ENCODE measurements at regions not wholly inside any gene's neighbourhood (a gene's known extent, or its start where the extent isn't known, plus 50 kb on each side); places are given as distances from the start of the nearest gene placed in this dataset.
"Not testable (repeated sequence)": the region's sequence is repeated elsewhere in the genome, so short reads cannot be mapped to it uniquely, and the experiment has no call there.

DNA sequence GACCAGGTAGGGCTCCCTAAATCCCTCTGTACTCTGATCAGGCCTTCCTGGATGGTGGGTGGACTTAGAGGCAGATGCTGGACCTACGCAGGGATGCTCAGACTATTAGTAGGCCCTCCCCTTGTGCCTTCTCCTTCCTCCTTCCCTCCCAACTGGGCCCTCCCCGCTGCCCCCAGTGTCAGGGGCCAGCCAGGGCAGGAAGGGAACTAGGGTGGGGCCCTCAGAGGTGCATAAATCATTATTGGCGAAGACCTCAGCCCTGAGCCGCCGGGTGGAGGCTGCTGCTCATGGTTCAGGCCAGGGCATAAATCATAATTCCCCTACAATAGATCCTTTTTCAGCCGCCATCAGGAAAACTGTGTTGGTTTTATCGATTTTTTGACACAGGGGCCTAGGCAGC, 81.4 kb downstream of the MRM1 start:
- Histone ChIP-seq H3K9me3 (replicated peaks) (no peaks in the 10 kb centered on the region), H3K4me3 (no peak overlapping the region), H3K27me3 (replicated peaks) (0 out of 2 replicates have a peak, but pooled peaks cover 2% of the 10 kb centered on the region), H3K4me1 (replicated peaks) (no peaks in the 10 kb centered on the region), H3K36me3 (no peaks in the 10 kb centered on the region), H3K27ac (no peak overlapping the region)
- no peak for DNase-seq (ENCODE audit: low read depth in 1 of 2, low spot score in 2 of 2)

DNA sequence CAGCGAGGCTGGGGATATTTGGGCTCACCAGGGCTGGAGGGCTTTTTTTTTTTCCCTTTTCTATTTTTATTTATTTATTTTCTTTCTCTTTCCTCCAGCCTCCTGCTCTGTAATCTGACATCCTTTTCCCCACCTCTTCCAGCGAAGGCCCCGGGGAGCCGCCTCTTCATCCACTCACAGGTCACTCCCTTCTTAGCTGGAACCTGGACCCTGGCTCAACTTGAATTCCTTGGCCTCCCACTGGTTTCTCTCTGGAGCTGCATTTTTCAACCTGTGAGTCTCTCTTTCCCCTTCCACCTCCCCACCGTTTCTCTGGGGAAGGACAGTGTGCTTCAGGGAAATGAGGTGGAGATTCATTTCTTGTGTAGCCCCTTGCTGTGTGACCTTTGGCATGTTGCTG, 82.0 kb downstream of the MRM1 start:
- H3K27ac ChIP-seq: no peak overlapping the region
- 0 out of 2 replicates have a peak, but pooled peaks cover 2% of the 10 kb centered on the region for H3K27me3 ChIP-seq (replicated peaks)
- no peaks in the 10 kb centered on the region for H3K4me1 ChIP-seq (replicated peaks)
- H3K4me3 ChIP-seq: no peak overlapping the region
- no peak for DNase-seq (ENCODE audit: low read depth in 1 of 2, low spot score in 2 of 2)
- H3K9me3 ChIP-seq (replicated peaks): no peaks in the 10 kb centered on the region
- no peaks in the 10 kb centered on the region for H3K36me3 ChIP-seq

DNA sequence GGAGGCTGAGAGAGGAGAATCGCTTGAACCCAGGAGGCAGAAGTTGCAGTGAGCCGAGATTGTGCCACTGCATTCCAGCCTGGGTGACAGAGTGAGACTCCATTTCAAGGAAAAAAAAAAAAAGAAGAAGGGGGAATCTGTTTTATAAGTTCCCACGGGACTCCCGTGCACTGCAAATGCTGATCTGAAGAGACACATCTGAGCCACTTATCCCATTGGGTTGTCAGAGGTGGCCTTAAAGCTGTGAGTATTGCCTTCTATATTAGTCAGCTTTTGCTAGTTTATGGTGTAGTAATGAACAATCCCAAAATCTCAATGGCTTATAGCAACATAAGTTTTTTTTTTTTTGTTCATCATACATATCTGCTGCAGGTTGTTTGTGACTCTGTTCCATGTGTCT, 82.8 kb downstream of the MRM1 start:
- H3K4me1 ChIP-seq (replicated peaks): no peaks in the 10 kb centered on the region
- H3K27ac ChIP-seq: no peak overlapping the region
- no peak for DNase-seq (ENCODE audit: low read depth in 1 of 2, low spot score in 2 of 2)
- no peaks in the 10 kb centered on the region for H3K36me3 ChIP-seq
- H3K9me3 ChIP-seq (replicated peaks): no peaks in the 10 kb centered on the region
- no peak overlapping the region for H3K4me3 ChIP-seq
- 0 out of 2 replicates have a peak, but pooled peaks cover 2% of the 10 kb centered on the region for H3K27me3 ChIP-seq (replicated peaks)

DNA sequence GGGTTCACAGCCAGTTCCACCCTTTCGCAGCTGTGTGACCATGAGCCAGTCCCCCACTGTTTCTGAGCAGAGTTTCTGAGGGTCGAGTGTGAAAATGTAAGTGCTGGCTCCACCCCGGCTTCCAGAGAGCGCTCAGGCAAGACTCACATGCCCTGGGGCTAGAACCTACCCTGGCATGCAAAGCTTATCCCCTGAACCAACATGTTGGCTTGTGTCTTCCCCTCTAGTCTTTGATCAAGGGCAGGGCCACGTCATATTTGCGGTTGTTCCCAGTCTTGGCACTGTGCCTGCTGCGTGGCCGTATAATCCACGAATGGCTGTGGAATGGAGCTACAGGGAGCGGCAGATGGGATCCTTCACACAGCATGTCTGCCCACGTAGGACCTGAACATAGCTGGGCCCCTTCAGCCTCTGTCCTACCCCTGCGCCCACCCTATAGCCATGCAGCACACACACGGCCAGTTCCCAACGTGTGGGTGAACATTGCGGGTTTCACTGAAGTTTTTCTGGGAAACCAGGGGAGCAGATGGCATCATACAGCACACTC, 84.8 kb downstream of the MRM1 start:
- Histone ChIP-seq H3K36me3 (no peaks in the 10 kb centered on the region), H3K9me3 (replicated peaks) (no peaks in the 10 kb centered on the region), H3K27me3 (replicated peaks) (peaks cover 5% of the 10 kb centered on the region; the same call in 1 of the 2 replicates), H3K4me3 (no peak overlapping the region), H3K27ac (no peak overlapping the region), H3K4me1 (replicated peaks) (no peaks in the 10 kb centered on the region)
- no peak for DNase-seq (ENCODE audit: low read depth in 1 of 2, low spot score in 2 of 2)

DNA sequence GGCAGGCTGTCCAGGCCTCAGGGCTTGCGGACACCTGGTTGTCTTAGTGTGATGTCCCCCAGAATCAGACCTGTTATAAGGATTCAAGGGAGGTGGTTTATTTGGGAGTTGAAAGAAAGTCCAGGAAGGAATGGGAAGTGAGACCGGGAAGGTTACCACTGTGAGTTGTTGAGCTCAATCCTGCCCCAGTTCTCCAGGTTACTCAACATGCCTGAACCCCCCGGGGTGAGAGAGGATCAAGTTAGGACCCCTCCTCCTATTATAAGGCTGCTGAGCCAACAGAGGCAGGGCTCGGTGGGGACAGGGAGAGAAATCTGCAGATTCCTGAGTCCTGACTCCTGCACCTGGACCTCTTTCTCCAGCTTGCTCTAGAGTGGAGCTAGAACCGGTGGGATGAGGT, 86.4 kb downstream of the MRM1 start:
- H3K27ac ChIP-seq: no peak overlapping the region
- no peak for DNase-seq (ENCODE audit: low read depth in 1 of 2, low spot score in 2 of 2)
- H3K4me3 ChIP-seq: no peak overlapping the region
- no peaks in the 10 kb centered on the region for H3K4me1 ChIP-seq (replicated peaks)
- H3K36me3 ChIP-seq: no peaks in the 10 kb centered on the region
- H3K9me3 ChIP-seq (replicated peaks): no peaks in the 10 kb centered on the region
- H3K27me3 ChIP-seq (replicated peaks): peaks cover 7% of the 10 kb centered on the region

DNA sequence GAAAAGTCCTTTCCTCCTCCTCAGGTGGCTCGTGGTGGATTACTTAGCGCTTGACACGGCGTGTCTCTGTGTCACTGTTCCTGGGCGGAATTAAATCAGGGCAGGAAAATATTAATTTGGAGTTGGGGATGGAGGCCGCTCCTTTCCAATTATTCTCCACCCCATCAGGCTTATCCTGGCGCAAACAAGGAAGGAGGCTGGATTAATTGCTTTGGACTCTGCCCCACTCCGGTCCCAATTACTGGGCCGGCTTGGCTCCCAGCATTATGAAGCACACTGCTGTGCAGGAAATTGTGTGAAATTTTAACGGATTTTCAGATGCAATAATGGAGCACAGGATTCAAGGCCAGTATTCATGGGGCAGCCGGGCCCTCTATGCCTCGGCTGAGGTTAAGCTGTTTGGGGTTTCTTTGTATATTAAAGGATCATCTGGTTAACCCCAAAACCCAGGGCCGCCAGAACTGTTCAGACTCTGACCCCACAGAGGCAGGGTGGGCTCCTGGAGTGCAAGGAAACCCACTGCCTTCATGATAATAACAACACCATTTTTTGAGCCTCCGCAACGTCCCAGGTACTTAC, 87.8 kb downstream of the MRM1 start:
- DNase-seq (ENCODE audit: low read depth in 1 of 2, low spot score in 2 of 2): no peak
- Histone ChIP-seq H3K4me1 (replicated peaks) (no peaks in the 10 kb centered on the region), H3K27ac (no peak overlapping the region), H3K9me3 (replicated peaks) (no peaks in the 10 kb centered on the region), H3K4me3 (no peak overlapping the region), H3K36me3 (no peaks in the 10 kb centered on the region), H3K27me3 (replicated peaks) (peaks cover 9% of the 10 kb centered on the region)

DNA sequence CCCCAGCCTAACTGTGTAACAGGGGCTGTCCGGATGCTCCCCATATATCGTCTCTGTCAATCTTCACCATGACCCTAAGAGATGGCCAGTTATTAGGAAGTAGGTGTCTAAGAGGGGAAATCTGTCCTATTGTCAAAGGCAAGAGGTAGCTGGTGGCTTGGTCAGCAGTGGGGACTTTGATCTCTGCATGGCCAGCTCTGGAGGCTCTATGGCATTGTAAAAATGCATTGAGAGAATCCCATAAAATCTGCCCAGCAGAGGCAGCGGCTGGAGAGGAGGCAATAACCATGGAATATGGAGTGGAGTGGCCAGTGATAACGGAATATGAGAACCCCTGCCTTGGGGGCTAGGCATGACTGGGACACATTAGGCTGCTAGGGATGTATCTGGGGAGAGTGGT, 88.8 kb downstream of the MRM1 start:
- Histone ChIP-seq H3K9me3 (replicated peaks) (no peaks in the 10 kb centered on the region), H3K27ac (no peak overlapping the region), H3K36me3 (no peaks in the 10 kb centered on the region), H3K27me3 (replicated peaks) (peaks cover 9% of the 10 kb centered on the region), H3K4me1 (replicated peaks) (no peaks in the 10 kb centered on the region), H3K4me3 (no peak overlapping the region)
- no peak for DNase-seq (ENCODE audit: low read depth in 1 of 2, low spot score in 2 of 2)

DNA sequence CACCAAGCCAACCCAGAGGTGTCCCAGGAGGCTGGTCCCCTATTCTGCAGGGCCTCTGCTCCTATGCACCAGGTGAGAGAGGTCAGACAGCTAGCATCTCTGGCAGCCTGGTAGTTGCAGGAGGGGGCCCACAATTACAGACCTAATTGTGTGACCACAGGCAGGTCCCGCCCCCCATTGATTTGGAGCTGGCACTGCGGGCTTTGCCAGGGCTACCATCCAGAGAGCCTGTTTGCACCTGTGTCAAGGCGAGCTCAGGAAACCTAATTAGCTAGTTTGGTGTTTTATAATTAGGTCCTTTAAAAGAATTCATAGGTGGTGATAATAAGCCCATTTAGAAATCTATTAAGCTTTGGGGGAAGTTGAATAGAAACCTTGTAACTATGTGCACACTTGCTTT, 90.2 kb downstream of the MRM1 start:
- H3K27me3 ChIP-seq (replicated peaks): peaks cover 7% of the 10 kb centered on the region
- no peaks in the 10 kb centered on the region for H3K36me3 ChIP-seq
- H3K4me3 ChIP-seq: no peak overlapping the region
- H3K9me3 ChIP-seq (replicated peaks): no peaks in the 10 kb centered on the region
- no peak overlapping the region for H3K27ac ChIP-seq
- H3K4me1 ChIP-seq (replicated peaks): no peaks in the 10 kb centered on the region
- no peak for DNase-seq (ENCODE audit: low read depth in 1 of 2, low spot score in 2 of 2)

DNA sequence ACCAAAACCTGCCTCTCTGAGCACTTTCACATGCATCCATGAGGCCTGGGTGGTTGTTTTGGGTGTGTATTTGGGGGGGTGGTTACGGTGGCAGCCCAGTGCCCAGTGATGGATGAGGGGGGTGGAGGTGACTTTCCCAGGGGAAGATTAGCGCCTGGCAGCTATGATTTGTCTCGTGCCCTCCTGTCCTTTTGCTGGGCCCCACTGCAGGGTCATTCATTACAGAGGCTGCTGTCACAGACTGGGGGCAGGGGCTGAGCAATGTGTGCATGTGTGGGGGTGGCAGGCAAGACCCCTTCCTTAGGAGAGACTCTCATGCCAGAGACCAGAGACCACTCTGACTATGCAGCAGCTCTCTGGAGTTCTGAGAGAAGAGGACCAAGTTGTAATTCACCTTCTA, 93.7 kb downstream of the MRM1 start:
- H3K4me3 ChIP-seq: no peak overlapping the region
- H3K27me3 ChIP-seq (replicated peaks): peaks cover 4% of the 10 kb centered on the region; the same call in 1 of the 2 replicates
- H3K9me3 ChIP-seq (replicated peaks): no peaks in the 10 kb centered on the region
- H3K36me3 ChIP-seq: no peaks in the 10 kb centered on the region
- H3K4me1 ChIP-seq (replicated peaks): no peaks in the 10 kb centered on the region
- no peak overlapping the region for H3K27ac ChIP-seq
- DNase-seq (ENCODE audit: low read depth in 1 of 2, low spot score in 2 of 2): no peak

DNA sequence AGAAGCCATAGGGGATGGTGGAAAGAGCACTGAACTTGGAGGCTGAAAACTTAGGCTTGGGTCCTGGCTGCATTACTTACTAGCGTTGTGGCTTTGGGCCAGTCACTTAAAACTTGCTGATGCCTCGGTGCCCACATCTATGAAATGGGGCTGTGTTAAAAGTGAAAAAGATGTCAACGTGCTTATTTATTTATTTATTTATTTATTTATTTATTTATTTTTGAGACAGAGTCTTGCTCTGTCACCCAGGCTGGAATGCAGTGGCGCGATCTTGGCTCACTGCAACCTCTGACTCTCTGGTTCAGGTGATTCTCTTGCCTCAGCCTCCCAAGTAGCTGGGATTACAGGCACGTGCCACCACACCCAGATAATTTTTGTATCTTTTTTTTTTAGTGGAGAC, 94.3 kb downstream of the MRM1 start:
- H3K4me1 ChIP-seq (replicated peaks); H3K27me3 ChIP-seq (replicated peaks); H3K4me3 ChIP-seq; DNase-seq (ENCODE audit: low read depth in 1 of 2, low spot score in 2 of 2); H3K27ac ChIP-seq; H3K36me3 ChIP-seq; H3K9me3 ChIP-seq (replicated peaks): not testable (repeated sequence)

DNA sequence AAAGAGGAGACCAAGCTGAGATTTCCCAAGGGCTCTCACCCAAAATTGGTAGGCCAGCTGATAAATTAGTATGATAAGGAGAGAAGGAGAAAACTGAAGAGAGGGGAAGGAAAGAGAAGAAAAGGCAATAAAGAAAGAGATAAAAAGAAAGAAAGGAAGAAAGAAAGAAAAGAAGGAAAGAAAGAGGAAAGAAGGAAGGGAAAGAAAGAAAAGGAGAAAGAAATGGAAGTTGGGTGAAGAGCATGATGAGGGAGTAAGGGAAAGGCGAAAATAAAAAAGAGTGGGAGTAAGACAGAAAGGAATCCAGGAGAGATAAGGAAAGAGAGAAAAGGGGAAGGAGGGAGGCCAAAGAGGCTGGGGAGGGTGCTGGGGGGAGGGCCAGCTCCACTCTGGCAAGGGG, 95.4 kb downstream of the MRM1 start:
- Histone ChIP-seq H3K36me3 (no peaks in the 10 kb centered on the region), H3K27ac (no peak overlapping the region), H3K4me3 (no peak overlapping the region), H3K9me3 (replicated peaks) (no peaks in the 10 kb centered on the region), H3K27me3 (replicated peaks) (peaks cover 4% of the 10 kb centered on the region; the same call in 1 of the 2 replicates), H3K4me1 (replicated peaks) (no peaks in the 10 kb centered on the region)
- no peak for DNase-seq (ENCODE audit: low read depth in 1 of 2, low spot score in 2 of 2)

DNA sequence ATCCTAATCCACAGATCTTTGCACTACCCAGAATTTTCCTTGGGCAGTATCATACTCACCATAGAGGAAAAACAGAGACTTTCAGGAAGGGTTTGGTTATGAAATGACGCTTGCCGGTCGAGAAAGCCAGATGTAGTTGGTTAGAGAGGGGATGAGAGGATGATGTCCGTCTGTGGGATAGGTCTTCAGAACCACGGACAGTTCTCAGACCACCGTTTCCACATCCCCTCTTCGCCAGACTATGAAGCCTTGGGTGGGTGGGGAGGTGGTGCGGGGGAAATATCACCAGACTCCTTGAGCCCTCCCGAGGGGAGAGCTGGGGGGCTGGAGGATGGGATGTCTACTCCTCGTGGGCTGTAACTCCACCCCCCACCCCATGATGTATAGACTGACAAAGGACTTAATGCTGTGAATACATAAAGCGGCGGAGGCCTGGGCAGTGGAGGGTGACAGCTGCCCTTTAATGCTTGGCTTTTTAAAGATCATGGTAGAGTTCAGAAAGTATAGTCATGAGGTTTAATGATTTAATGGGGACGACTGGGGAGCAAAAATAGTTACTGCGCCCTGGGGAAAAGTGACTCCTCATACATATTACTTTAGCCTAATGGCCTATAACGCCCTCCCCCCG, 96.6 kb downstream of the MRM1 start:
- H3K27ac ChIP-seq: no peak overlapping the region
- H3K9me3 ChIP-seq (replicated peaks): no peaks in the 10 kb centered on the region
- no peak for DNase-seq (ENCODE audit: low read depth in 1 of 2, low spot score in 2 of 2)
- no peaks in the 10 kb centered on the region for H3K36me3 ChIP-seq
- H3K27me3 ChIP-seq (replicated peaks): no peaks in the 10 kb centered on the region
- H3K4me3 ChIP-seq: no peak overlapping the region
- H3K4me1 ChIP-seq (replicated peaks): no peaks in the 10 kb centered on the region

DNA sequence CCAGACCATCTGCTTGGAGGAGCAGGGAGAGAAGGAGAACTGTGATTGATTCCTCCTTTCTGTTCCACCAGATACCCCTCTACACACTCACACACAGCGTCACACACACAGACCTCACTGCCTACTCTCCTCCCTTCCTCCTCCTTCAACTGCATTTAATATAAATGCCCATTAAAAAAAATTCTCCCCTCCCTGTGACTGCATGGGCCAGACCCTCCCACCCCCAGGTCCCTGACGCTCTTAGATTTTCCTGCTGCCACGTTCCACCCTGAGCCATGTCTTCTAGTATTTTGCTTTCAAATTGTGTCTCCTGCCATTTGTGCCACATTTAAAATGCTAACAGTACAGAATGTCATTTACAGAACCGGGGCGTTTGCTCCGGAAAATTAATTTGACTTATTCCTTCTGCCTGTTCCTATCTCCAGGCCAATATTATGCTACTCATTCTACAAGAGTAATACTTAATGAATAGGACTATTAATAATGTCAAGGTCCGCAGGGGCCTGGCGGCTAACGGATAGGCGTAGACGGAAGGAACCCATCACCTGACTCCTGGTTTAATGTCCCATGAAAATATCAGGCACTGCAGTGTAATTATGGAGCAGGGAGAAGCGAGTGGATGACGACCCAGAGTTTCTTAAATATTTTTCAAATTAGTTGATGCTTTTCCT, 100.2 kb downstream of the MRM1 start:
- DNase-seq (ENCODE audit: low read depth in 1 of 2, low spot score in 2 of 2): no peak
- no peaks in the 10 kb centered on the region for H3K4me1 ChIP-seq (replicated peaks)
- H3K9me3 ChIP-seq (replicated peaks): no peaks in the 10 kb centered on the region
- H3K27ac ChIP-seq: no peak overlapping the region
- no peaks in the 10 kb centered on the region for H3K36me3 ChIP-seq
- no peaks in the 10 kb centered on the region; the same call in 1 of the 2 replicates for H3K27me3 ChIP-seq (replicated peaks)
- no peak overlapping the region for H3K4me3 ChIP-seq

DNA sequence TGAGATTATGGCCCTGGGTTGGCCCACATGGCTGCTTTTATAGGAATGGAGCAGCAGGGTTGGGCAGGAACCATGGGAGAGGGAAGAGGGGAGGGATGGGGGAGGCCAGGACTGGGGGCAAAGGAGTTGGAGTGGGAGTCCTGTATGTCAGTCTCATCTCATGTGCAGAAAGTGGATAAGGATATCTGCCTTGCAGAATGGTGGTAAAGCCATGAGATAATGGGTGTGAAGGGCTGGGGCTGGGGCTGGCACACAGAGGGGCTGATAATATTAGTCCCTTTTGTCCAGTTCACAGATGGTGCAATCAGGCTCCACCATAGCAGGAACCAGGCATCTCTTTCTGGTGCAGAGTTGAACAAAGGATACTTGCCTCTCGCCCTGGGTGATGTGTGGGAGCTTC, 101.3 kb downstream of the MRM1 start:
- H3K4me3 ChIP-seq: no peak overlapping the region
- no peaks in the 10 kb centered on the region for H3K9me3 ChIP-seq (replicated peaks)
- no peaks in the 10 kb centered on the region for H3K36me3 ChIP-seq
- no peak for DNase-seq (ENCODE audit: low read depth in 1 of 2, low spot score in 2 of 2)
- H3K27me3 ChIP-seq (replicated peaks): no peaks in the 10 kb centered on the region; the same call in 1 of the 2 replicates
- H3K4me1 ChIP-seq (replicated peaks): no peaks in the 10 kb centered on the region
- H3K27ac ChIP-seq: no peak overlapping the region

Data from SJSA1 (cell line).